Stimulated activated effector memory CD8-positive, alpha-beta T cell treated with anti-CD3 and anti-CD28 coated beads, Interleukin-12 subunit alpha, Interleukin-12 subunit beta, amount 100 ng/mL, for 72 hours (primary cell): ENCODE measurements at regions not wholly inside any gene's neighbourhood (a gene's known extent, or its start where the extent isn't known, plus 50 kb on each side); places are given as distances from the start of the nearest gene placed in this dataset.

Experiments used
- ATAC-seq: fragments of 150-1000 bp; cut with Tn5 transposase; 2 replicates; pipeline ENCODE4 v1.10.0; 2021
- DNase-seq, 2 donors: peaks; one replicate each; pipeline ENCODE4 v3.0.0; 2021 to 2022; ENCODE audit warnings: low spot score in 2 of 2
- H3K27ac Mint-ChIP-seq: one replicate; pipeline ENCODE4 v1.8.0; 2022; ENCODE audit warnings: mild to moderate bottlenecking, mixed read lengths
- H3K36me3 Mint-ChIP-seq: one replicate; pipeline ENCODE4 v1.8.0; 2022; ENCODE audit warnings: mild to moderate bottlenecking, mixed read lengths
- H3K4me1 Mint-ChIP-seq: one replicate; pipeline ENCODE4 v1.8.0; 2022; ENCODE audit warnings: mixed read lengths
- H3K4me3 Mint-ChIP-seq: one replicate; pipeline ENCODE4 v1.8.0; 2022; ENCODE audit warnings: mild to moderate bottlenecking, mixed read lengths
- H3K9me3 Mint-ChIP-seq: one replicate; pipeline ENCODE4 v1.8.0; 2022; ENCODE audit warnings: mixed read lengths

- DNase-seq (no peak), ATAC-seq (no peak)
- no peaks in the 10 kb centered on the region for H3K4me1 Mint-ChIP-seq
- no peak overlapping the region for H3K27ac Mint-ChIP-seq
- no peaks in the 10 kb centered on the region for H3K9me3 Mint-ChIP-seq
- no peaks in the 10 kb centered on the region for H3K36me3 Mint-ChIP-seq
- H3K4me3 Mint-ChIP-seq: no peak overlapping the region
These were observed 561.7 kb upstream of the ALCAM start for GRCh38 chr3:104805042-104805441.

DNA sequence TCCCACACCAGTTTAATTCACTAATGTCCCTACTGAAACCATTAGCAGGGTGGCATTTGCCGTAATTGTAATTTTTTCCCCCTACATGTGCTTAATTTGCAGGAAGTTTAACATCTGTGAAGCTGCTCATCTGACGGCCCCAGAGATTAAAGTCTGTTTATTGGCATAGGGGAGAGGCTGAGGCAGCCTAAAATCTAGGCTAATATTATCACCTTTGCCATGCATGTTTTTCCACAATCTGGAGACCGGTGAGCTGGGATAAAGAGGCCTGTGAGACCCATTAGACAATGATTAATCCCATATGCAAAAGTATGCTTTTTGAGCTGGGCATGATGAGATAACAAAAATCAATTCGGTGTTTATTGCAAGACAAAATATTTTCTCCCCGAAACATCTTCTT lies 561.2 kb upstream of the ALCAM start:
- H3K27ac Mint-ChIP-seq: no peak overlapping the region

DNA sequence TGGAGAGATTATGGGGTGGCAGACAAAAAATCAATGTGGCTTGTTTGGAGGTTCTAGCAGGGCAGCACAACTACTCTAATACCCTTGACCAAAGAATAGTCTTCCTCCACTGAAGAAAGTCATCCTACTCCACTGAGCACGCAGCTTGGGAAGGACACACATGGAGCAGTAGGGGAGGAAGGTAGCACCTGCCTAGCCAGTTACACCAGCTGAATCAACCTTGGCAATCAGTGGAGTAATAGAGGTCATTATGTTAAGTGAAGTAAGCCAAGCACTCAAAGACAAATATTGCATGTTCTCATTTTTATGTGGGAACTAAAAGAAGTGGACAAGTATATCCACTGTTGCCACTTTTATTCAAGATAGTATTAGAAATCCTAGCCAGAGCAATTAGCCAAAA lies 555.8 kb upstream of the ALCAM start:
- H3K4me1 Mint-ChIP-seq: no peaks in the 10 kb centered on the region
- ATAC-seq (no peak), DNase-seq (no peak)
- H3K27ac Mint-ChIP-seq: no peak overlapping the region
- no peaks in the 10 kb centered on the region for H3K36me3 Mint-ChIP-seq
- H3K4me3 Mint-ChIP-seq: no peak overlapping the region
- H3K9me3 Mint-ChIP-seq: no peaks in the 10 kb centered on the region

More for the DNA sequence above, 561.2 kb upstream of the ALCAM start:
- DNase-seq: no peak
- H3K4me1 Mint-ChIP-seq: no peaks in the 10 kb centered on the region
- no peak for ATAC-seq
- no peaks in the 10 kb centered on the region for H3K9me3 Mint-ChIP-seq
- H3K4me3 Mint-ChIP-seq: no peak overlapping the region
- no peaks in the 10 kb centered on the region for H3K36me3 Mint-ChIP-seq

DNA sequence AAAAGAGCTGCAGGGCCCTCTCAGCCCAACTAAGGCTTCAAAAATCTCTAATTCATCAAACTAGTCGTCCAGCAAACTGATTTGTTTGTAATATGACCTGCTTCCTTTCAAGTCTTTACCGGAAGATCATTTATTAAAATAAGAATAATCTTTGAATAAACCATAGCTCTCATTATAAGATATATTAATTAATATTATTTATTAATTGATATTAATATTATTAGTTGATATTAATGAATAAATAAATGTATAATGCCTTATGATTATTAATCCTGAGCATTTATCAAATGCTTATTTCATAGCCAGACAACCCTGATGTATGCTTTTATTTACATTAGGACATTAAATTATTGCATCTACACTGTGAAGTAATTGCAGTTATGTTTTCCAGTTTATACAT lies 550.7 kb upstream of the ALCAM start:
- ATAC-seq: no peak
- no peaks in the 10 kb centered on the region for H3K4me1 Mint-ChIP-seq
- H3K36me3 Mint-ChIP-seq: no peaks in the 10 kb centered on the region
- H3K4me3 Mint-ChIP-seq: no peak overlapping the region
- no peak for DNase-seq
- H3K9me3 Mint-ChIP-seq: peaks cover 7% of the 10 kb centered on the region
- H3K27ac Mint-ChIP-seq: no peak overlapping the region

DNA sequence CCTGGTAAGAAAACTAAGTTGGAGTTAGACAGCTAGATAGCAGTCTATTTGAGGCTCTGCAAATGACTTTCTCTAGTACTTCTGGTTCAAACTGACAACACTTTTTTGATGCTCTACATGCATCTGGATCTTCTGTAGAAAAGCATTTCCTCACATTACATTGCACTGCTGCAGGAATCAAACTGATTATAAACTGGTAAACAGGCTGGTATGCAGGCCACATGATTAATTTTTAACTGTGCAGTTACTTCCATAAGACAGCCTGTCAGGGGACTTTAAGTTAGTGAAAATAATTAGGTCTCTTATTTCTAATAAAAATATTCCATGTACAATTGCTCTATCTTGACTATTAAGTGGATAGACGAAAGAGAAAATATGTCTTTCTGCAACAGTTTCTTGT lies 550.0 kb upstream of the ALCAM start:
- Mint-ChIP-seq H3K27ac (no peak overlapping the region), H3K4me1 (no peaks in the 10 kb centered on the region), H3K4me3 (no peak overlapping the region), H3K36me3 (no peaks in the 10 kb centered on the region), H3K9me3 (peaks cover 11% of the 10 kb centered on the region)
- DNase-seq (no peak), ATAC-seq (no peak)

DNA sequence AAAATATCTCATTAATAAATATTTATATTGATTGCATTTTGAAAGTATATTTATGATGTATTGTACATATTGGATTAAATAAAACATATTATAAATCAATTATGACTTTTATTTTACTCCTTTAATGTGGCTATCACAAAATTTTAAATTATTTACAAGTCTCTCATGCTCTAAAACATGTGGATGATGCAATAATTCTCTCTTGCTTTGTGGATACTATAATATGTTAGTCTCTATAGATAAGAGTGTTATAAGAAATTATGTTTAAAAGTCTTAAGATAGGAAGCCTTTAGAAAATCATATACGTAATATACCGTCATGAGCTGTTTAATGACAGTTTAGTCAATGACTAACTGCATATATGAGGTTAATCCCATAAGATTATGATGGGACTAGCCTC lies 547.4 kb upstream of the ALCAM start:
- ATAC-seq (no peak), DNase-seq (no peak)
- Mint-ChIP-seq H3K4me1 (no peaks in the 10 kb centered on the region), H3K4me3 (no peak overlapping the region), H3K36me3 (no peaks in the 10 kb centered on the region), H3K27ac (no peak overlapping the region), H3K9me3 (peaks cover 11% of the 10 kb centered on the region)

GRCh38 chr3:104820959-104821358 lies 545.8 kb upstream of the ALCAM start:
- ATAC-seq (no peak), DNase-seq (no peak)
- Mint-ChIP-seq H3K9me3 (peaks cover 11% of the 10 kb centered on the region), H3K4me3 (no peak overlapping the region), H3K27ac (no peak overlapping the region), H3K4me1 (no peaks in the 10 kb centered on the region), H3K36me3 (no peaks in the 10 kb centered on the region)

GRCh38 chr3:104825116-104825515 lies 541.6 kb upstream of the ALCAM start:
- H3K9me3 Mint-ChIP-seq: peaks cover 11% of the 10 kb centered on the region
- no peak overlapping the region for H3K4me3 Mint-ChIP-seq
- ATAC-seq (no peak), DNase-seq (no peak)
- no peaks in the 10 kb centered on the region for H3K4me1 Mint-ChIP-seq
- no peaks in the 10 kb centered on the region for H3K36me3 Mint-ChIP-seq
- H3K27ac Mint-ChIP-seq: no peak overlapping the region

DNA sequence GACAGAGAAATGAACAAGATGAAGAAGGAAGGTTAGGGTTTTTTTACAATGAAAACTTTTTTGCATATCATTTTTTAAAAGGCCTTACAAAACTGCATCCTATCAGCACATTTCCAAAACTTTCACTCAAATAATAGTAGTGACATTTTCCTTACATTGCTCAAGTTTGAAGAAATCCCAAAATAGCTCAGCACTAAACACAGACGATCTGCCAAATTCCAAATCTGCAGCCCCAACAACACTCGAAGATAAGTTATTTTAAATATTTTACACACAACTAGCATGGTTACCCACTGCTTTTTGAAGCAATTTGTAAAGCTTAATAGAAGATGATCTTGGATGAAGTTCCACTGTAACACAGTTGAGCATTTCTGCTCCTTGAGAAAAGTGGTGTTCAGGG lies 535.6 kb upstream of the ALCAM start:
- H3K9me3 Mint-ChIP-seq: no peaks in the 10 kb centered on the region
- no peak overlapping the region for H3K4me3 Mint-ChIP-seq
- no peak for DNase-seq
- H3K27ac Mint-ChIP-seq: no peak overlapping the region
- no peaks in the 10 kb centered on the region for H3K4me1 Mint-ChIP-seq
- no peaks in the 10 kb centered on the region for H3K36me3 Mint-ChIP-seq
- ATAC-seq: no peak

- Mint-ChIP-seq H3K36me3 (no peaks in the 10 kb centered on the region), H3K27ac (no peak overlapping the region), H3K4me3 (no peak overlapping the region), H3K9me3 (no peaks in the 10 kb centered on the region), H3K4me1 (no peaks in the 10 kb centered on the region)
- no peak for DNase-seq
- no peak for ATAC-seq
These were observed 534.2 kb upstream of the ALCAM start for GRCh38 chr3:104832530-104832929.

DNA sequence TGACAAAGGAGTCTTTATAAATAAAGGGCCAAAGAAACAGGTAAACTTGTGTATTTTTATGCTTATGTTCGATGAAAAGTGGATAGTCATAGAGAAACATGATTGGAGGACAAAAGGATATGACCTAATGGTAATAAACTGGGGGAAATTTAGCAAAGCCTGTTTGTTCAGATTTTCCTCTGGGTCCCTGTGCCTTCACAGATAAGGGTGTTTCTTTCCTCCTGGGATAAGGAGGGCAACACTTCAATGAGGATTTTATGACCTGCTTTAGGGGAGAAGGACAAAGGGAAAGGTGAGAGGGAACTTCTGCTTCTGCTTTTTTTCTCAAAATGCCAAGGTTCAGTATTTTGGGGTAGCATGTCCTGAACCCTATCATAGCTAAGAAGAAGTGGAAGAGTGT lies 531.3 kb upstream of the ALCAM start:
- Mint-ChIP-seq H3K4me1 (no peaks in the 10 kb centered on the region), H3K4me3 (no peak overlapping the region), H3K9me3 (no peaks in the 10 kb centered on the region), H3K27ac (no peak overlapping the region), H3K36me3 (no peaks in the 10 kb centered on the region)
- no peak for ATAC-seq
- no peak for DNase-seq

DNA sequence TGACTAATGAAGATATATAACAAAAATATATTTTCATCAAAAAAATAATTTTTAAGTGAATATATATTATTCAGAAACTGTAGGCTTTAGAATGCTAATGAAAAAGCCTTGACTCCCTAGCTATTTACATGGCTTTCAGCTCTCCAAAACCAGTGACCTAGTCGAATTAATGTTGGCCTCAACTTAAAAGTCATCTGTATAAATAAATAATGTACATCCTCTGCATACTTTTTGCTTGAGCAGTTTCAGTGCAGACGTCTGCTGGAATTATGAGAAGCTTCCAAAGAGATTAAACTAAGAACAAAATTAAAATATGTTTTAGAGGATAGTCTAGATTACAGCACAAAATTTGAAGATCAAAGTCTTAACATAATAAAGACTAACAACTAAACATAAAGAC lies 520.4 kb upstream of the ALCAM start:
- DNase-seq: no peak

DNA sequence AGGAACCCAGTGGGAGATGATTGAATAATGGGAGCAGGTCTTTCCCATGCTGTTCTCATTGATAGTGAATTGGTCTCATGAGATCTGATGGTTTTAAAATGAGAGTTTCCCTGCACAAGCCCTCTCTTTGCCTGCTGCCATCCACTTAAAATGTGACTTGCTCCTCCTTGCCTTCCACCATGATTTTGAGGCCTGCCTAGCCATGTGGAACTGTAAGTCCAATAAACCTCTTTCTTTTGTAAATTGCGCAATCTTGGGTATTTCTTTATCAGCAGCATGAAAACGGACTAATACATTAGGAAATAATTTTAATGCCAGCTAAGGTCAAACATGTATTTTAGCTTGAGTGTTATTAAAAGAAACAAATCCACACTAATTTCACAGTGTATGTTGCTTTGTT lies 517.6 kb upstream of the ALCAM start:
- no peaks in the 10 kb centered on the region for H3K4me1 Mint-ChIP-seq
- ATAC-seq (no peak), DNase-seq (no peak)
- H3K36me3 Mint-ChIP-seq: no peaks in the 10 kb centered on the region
- no peak overlapping the region for H3K27ac Mint-ChIP-seq
- no peak overlapping the region for H3K4me3 Mint-ChIP-seq
- peaks cover 6% of the 10 kb centered on the region for H3K9me3 Mint-ChIP-seq

More for the DNA sequence above, 520.4 kb upstream of the ALCAM start:
- ATAC-seq: no peak
- H3K27ac Mint-ChIP-seq: no peak overlapping the region
- no peaks in the 10 kb centered on the region for H3K36me3 Mint-ChIP-seq
- no peaks in the 10 kb centered on the region for H3K4me1 Mint-ChIP-seq
- no peak overlapping the region for H3K4me3 Mint-ChIP-seq
- H3K9me3 Mint-ChIP-seq: peaks cover 6% of the 10 kb centered on the region

- Mint-ChIP-seq H3K9me3 (no peaks in the 10 kb centered on the region), H3K27ac (no peak overlapping the region), H3K4me1 (no peaks in the 10 kb centered on the region), H3K36me3 (no peaks in the 10 kb centered on the region), H3K4me3 (no peak overlapping the region)
- DNase-seq (no peak), ATAC-seq (no peak)
These were observed 512.2 kb upstream of the ALCAM start for GRCh38 chr3:104854468-104854867.

- DNase-seq: no peak
- no peak for ATAC-seq
- Mint-ChIP-seq H3K4me3 (no peak overlapping the region), H3K36me3 (no peaks in the 10 kb centered on the region), H3K27ac (no peak overlapping the region), H3K9me3 (no peaks in the 10 kb centered on the region), H3K4me1 (no peaks in the 10 kb centered on the region)
These were observed 511.0 kb upstream of the ALCAM start for GRCh38 chr3:104855702-104856101.

DNA sequence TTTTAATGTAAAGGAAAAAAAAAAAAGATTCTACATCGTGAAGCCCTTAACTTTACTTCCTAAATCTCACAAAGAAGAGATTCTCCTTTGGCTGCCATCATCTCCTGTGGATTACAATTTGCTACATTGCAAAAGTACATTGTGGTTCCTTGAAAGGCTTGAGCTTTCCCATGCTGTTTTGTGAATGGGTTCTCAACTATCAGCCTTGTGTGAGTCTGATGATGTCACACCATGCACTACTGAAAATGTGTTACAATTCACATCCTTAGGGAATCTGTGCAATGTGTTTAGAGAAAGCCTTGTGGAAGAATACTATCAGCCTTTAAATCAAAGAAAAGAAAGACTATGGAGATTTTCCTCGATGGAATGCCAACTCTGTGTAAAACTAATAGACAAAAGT lies 510.0 kb upstream of the ALCAM start:
- DNase-seq (no peak), ATAC-seq (no peak)
- Mint-ChIP-seq H3K36me3 (no peaks in the 10 kb centered on the region), H3K4me1 (no peaks in the 10 kb centered on the region), H3K27ac (no peak overlapping the region), H3K4me3 (no peak overlapping the region), H3K9me3 (no peaks in the 10 kb centered on the region)

GRCh38 chr3:104868291-104868690 lies 498.4 kb upstream of the ALCAM start:
- H3K36me3 Mint-ChIP-seq: no peaks in the 10 kb centered on the region
- DNase-seq (no peak), ATAC-seq (no peak)
- no peaks in the 10 kb centered on the region for H3K4me1 Mint-ChIP-seq
- no peaks in the 10 kb centered on the region for H3K9me3 Mint-ChIP-seq
- no peak overlapping the region for H3K27ac Mint-ChIP-seq
- H3K4me3 Mint-ChIP-seq: no peak overlapping the region
